ENCODE measurements at regions not wholly inside any gene's neighbourhood (a gene's known extent, or its start where the extent isn't known, plus 50 kb on each side); places are given as distances from the start of the nearest gene placed in this dataset.

DNA sequence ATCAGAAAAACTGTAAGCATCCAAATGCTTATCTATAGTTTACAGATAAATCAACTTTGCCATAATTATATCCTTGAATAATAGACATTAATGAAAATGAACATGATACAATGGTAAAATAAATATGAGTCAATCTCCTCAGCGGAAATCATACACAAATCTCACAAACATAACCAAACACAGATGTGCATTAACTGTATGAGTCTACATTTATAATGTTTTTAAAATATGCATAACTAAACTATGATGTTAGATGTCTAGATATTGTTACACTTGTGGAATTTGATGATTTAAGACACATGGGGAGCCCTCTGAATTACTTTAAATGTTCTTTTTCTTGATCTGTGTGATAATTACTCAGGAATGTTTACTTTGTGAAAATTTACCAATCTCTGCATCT is 951.2 kb downstream of the TECRL start:
- no peaks in the 10 kb centered on the region for H3K27me3 ChIP-seq (replicated peaks in 1 of 2; ENCODE audit: control insufficient read depth in 2 of 2, insufficient read depth in 2 of 2, low read length in 1 of 2)
- DNase-seq (ENCODE audit: low read depth, low spot score) (no peak), ATAC-seq (no peak), FAIRE-seq (no peak)
- no peak for TF ChIP-seq NFIC (IDR thresholded peaks at IDR 0.05; ENCODE audit: low read depth, low read length)
- no peak for TF ChIP-seq SMARCA5 (IDR thresholded peaks at IDR 0.05)
- no peak for TF ChIP-seq POLR2A (IDR thresholded peaks at IDR 0.05; ENCODE audit: low read depth, low read length)
- TF ChIP-seq SP1 (IDR thresholded peaks at IDR 0.05; ENCODE audit: low read depth, low read length): no peak
- no peak for TF ChIP-seq GABPA (IDR thresholded peaks at IDR 0.05; ENCODE audit: low read depth)
- TF ChIP-seq PAX5 (IDR thresholded peaks at IDR 0.05; ENCODE audit: borderline replicate concordance, low read depth, low read length): no peak
- TF ChIP-seq RAD51 (IDR thresholded peaks at IDR 0.05): no peak
- no peak for TF ChIP-seq SMC3 (IDR thresholded peaks at IDR 0.05; ENCODE audit: borderline replicate concordance, low read length)
- H3K9me3 ChIP-seq (replicated peaks; ENCODE audit: control insufficient read depth, insufficient read depth, low read length): no peaks in the 10 kb centered on the region
- no peak overlapping the region for H3K4me3 ChIP-seq
- no peaks in the 10 kb centered on the region for H3K4me1 ChIP-seq (ENCODE audit: control insufficient read depth, insufficient read depth, low read length)
- POLR2A ChIA-PET: no interaction called here
- H3K36me3 ChIP-seq (ENCODE audit: control insufficient read depth in 2 of 2, insufficient read depth in 2 of 2, low read length in 1 of 2): no peaks in the 10 kb centered on the region
- SMC1A ChIA-PET (ENCODE audit: uncharacterized antibody, unreplicated experiment): interaction anchor here (1.0 kb wide), 1 partner anchor 84 kb away, joined by 3 read pairs; no protein-coding TSS in a partner anchor
- RAD21 ChIA-PET (ENCODE audit: unreplicated experiment): no interaction called here
- no TSS peak for BruUV-seq (replicated peaks)
- H3K4me2 ChIP-seq (ENCODE audit: control insufficient read depth, insufficient read depth): no peak overlapping the region
- no peak overlapping the region for H3K27ac ChIP-seq (ENCODE audit: control insufficient read depth, insufficient read depth)
- intact Hi-C loops (cut with micrococcal nuclease; ENCODE audit: unreplicated experiment) (no loop called here), in situ Hi-C loops (cut with MboI) (no loop called here)
- WGBS (ENCODE audit: insufficient coverage, insufficient replicate concordance, low lambda C conversion rate, missing lambda C conversion rate): 43% methylated on average over 1 of the region's 1 CpG
- CTCF ChIA-PET: no interaction called here
- no peak overlapping the region for H3K9ac ChIP-seq (ENCODE audit: control insufficient read depth, insufficient read depth, low read length)
- H2AFZ ChIP-seq (ENCODE audit: control insufficient read depth, low read depth, low read length): no peak overlapping the region
- H3K79me2 ChIP-seq (ENCODE audit: control insufficient read depth, insufficient read depth, low read length): no peaks in the 10 kb centered on the region
- no peaks in the 10 kb centered on the region for H4K20me1 ChIP-seq (ENCODE audit: control insufficient read depth, insufficient read depth)

DNA sequence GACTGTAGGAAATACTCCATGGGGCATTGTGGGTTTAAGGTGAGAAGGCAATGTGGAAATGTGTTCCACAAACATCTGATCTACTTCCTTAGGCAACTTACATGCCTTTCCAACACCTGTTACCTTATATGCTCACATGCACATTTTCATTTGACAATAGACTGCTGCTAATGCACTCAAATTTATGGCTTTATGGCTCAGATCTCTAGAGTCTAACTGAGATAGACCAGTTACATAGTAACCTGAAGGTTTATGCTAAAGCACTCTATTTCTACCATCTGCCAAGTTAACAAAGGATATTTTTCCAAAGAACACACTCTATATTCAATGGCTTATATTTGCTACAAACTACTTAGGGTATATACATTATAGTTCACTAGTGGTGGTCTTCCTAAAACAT is 969.0 kb downstream of the TECRL start:
- CTCF ChIA-PET: no interaction called here
- Histone ChIP-seq H3K4me1 (ENCODE audit: control insufficient read depth, insufficient read depth, low read length) (no peaks in the 10 kb centered on the region), H3K4me2 (ENCODE audit: control insufficient read depth, insufficient read depth) (no peak overlapping the region), H3K27me3 (replicated peaks in 1 of 2; ENCODE audit: control insufficient read depth in 2 of 2, insufficient read depth in 2 of 2, low read length in 1 of 2) (no peaks in the 10 kb centered on the region), H3K9ac (ENCODE audit: control insufficient read depth, insufficient read depth, low read length) (no peak overlapping the region), H3K4me3 (no peak overlapping the region), H4K20me1 (ENCODE audit: control insufficient read depth, insufficient read depth) (no peaks in the 10 kb centered on the region), H3K9me3 (replicated peaks; ENCODE audit: control insufficient read depth, insufficient read depth, low read length) (no peaks in the 10 kb centered on the region), H3K36me3 (ENCODE audit: control insufficient read depth in 2 of 2, insufficient read depth in 2 of 2, low read length in 1 of 2) (no peaks in the 10 kb centered on the region), H3K79me2 (ENCODE audit: control insufficient read depth, insufficient read depth, low read length) (no peaks in the 10 kb centered on the region), H3K27ac (ENCODE audit: control insufficient read depth, insufficient read depth) (no peak overlapping the region), H2AFZ (ENCODE audit: control insufficient read depth, low read depth, low read length) (no peak overlapping the region)
- DNase-seq (ENCODE audit: low read depth, low spot score) (no peak), ATAC-seq (no peak), FAIRE-seq (no peak)
- POLR2A ChIA-PET: no interaction called here
- intact Hi-C loops (cut with micrococcal nuclease; ENCODE audit: unreplicated experiment) (no loop called here), in situ Hi-C loops (cut with MboI) (no loop called here)
- RAD21 ChIA-PET (ENCODE audit: unreplicated experiment): no interaction called here
- BruUV-seq (replicated peaks): no TSS peak
- SMC1A ChIA-PET (ENCODE audit: uncharacterized antibody, unreplicated experiment): interaction anchor here (0.6 to 1.1 kb wide), 2 partner anchors 123 to 1877 kb away, joined by 3 read pairs; no protein-coding TSS in a partner anchor
- TF ChIP-seq TAF1 (IDR thresholded peaks at IDR 0.05; ENCODE audit: borderline replicate concordance, low read depth, low read length) (no peak), BCL11A (IDR thresholded peaks at IDR 0.05; ENCODE audit: low read depth, low read length) (no peak), ZNF622 (IDR thresholded peaks at IDR 0.05) (no peak), STAT1 (conservative IDR thresholded peaks at IDR 0.05) (no peak), ZZZ3 (IDR thresholded peaks at IDR 0.05; ENCODE audit: control insufficient read depth, insufficient read length, low read depth) (no peak), TCF7 (IDR thresholded peaks at IDR 0.05; ENCODE audit: borderline replicate concordance) (no peak), BACH1 (IDR thresholded peaks at IDR 0.05; ENCODE audit: borderline replicate concordance) (no peak), SMAD5 (IDR thresholded peaks at IDR 0.05; ENCODE audit: low read depth) (no peak), KLF5 (IDR thresholded peaks at IDR 0.05; ENCODE audit: partially characterized antibody) (no peak)
- TF ChIP-seq, protein P1, sequence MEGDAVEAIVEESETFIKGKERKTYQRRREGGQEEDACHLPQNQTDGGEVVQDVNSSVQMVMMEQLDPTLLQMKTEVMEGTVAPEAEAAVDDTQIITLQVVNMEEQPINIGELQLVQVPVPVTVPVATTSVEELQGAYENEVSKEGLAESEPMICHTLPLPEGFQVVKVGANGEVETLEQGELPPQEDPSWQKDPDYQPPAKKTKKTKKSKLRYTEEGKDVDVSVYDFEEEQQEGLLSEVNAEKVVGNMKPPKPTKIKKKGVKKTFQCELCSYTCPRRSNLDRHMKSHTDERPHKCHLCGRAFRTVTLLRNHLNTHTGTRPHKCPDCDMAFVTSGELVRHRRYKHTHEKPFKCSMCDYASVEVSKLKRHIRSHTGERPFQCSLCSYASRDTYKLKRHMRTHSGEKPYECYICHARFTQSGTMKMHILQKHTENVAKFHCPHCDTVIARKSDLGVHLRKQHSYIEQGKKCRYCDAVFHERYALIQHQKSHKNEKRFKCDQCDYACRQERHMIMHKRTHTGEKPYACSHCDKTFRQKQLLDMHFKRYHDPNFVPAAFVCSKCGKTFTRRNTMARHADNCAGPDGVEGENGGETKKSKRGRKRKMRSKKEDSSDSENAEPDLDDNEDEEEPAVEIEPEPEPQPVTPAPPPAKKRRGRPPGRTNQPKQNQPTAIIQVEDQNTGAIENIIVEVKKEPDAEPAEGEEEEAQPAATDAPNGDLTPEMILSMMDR (IDR thresholded peaks at IDR 0.05 in 2 of 3, conservative IDR thresholded peaks at IDR 0.05 in 1 of 3; ENCODE audit: control insufficient read depth in 2 of 3, extremely low read depth in 1 of 3, insufficient read depth in 1 of 3, low read depth in 3 of 3, low read length in 3 of 3): no peak
- TF ChIP-seq, protein P2, sequence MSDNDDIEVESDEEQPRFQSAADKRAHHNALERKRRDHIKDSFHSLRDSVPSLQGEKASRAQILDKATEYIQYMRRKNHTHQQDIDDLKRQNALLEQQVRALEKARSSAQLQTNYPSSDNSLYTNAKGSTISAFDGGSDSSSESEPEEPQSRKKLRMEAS (IDR thresholded peaks at IDR 0.05; ENCODE audit: low read depth, low read length): no peak

All from GM12878 (cell line).